Activated naive CD4-positive, alpha-beta T cell treated with anti-CD3 and anti-CD28 coated beads for 36 hours (primary cell): ENCODE measurements at regions not wholly inside any gene's neighbourhood (a gene's known extent, or its start where the extent isn't known, plus 50 kb on each side); places are given as distances from the start of the nearest gene placed in this dataset.
"Not testable (repeated sequence)": the region's sequence is repeated elsewhere in the genome, so short reads cannot be mapped to it uniquely, and the experiment has no call there.

Experiments
- CTCF ChIA-PET: fragments of 350-600 bp; sonication (Branson Sonifier 250); formaldehyde crosslinking; loops from one replicate; lab custom pipeline; 2021; ENCODE audit warnings: antibody characterized with exemption; lab: Charles Lee
- DNase-seq: peaks from one replicate; pipeline ENCODE4 v3.0.0-alpha.2; 2020
- H3K27ac Mint-ChIP-seq: one replicate; pipeline ENCODE4 v1.8.0; 2021; ENCODE audit warnings: mild to moderate bottlenecking, mixed read lengths
- H3K27me3 Mint-ChIP-seq: one replicate; pipeline ENCODE4 v1.8.0; 2021; ENCODE audit warnings: low read depth, mixed read lengths
- H3K36me3 Mint-ChIP-seq: one replicate; pipeline ENCODE4 v1.8.0; 2021; ENCODE audit warnings: low read depth, mixed read lengths
- H3K4me1 Mint-ChIP-seq: one replicate; pipeline ENCODE4 v1.8.0; 2021; ENCODE audit warnings: low read depth, mixed read lengths
- H3K4me3 Mint-ChIP-seq: one replicate; pipeline ENCODE4 v1.8.0; 2021; ENCODE audit warnings: mild to moderate bottlenecking, moderate library complexity, mixed read lengths
- H3K9me3 Mint-ChIP-seq: one replicate; pipeline ENCODE4 v1.8.0; 2021; ENCODE audit warnings: mixed read lengths
- intact Hi-C: fragments of 100-400 bp; cut with micrococcal nuclease; formaldehyde crosslinking; loops from one replicate; pipeline ENCODE4 v1.15.1; 2023

- Mint-ChIP-seq H3K4me1 (no peaks in the 10 kb centered on the region), H3K4me3 (no peak overlapping the region), H3K9me3 (no peaks in the 10 kb centered on the region), H3K27me3 (peaks cover 12% of the 10 kb centered on the region), H3K36me3 (no peaks in the 10 kb centered on the region), H3K27ac (no peak overlapping the region)
- CTCF ChIA-PET, result interaction anchor here (1.3 kb wide), 1 partner anchor 184 kb away, joined by 3 read pairs; no protein-coding TSS in a partner anchor
- no peak for DNase-seq
- intact Hi-C loops, result no loop called here
Measured at GRCh38 chr20:48437146-48437545, 390.7 kb downstream of the PREX1 start.

GRCh38 chr20:48436609-48437008, 391.2 kb downstream of the PREX1 start:
- H3K27ac Mint-ChIP-seq, H3K36me3 Mint-ChIP-seq, H3K9me3 Mint-ChIP-seq, DNase-seq, H3K4me3 Mint-ChIP-seq, intact Hi-C loops, H3K4me1 Mint-ChIP-seq: not testable (repeated sequence)
- H3K27me3 Mint-ChIP-seq, result peaks cover 12% of the 10 kb centered on the region
- CTCF ChIA-PET, result interaction anchor here (0.7 to 1.3 kb wide), 2 partner anchors 184 to 575 kb away, joined by 3 read pairs; no protein-coding TSS in a partner anchor

- Mint-ChIP-seq H3K9me3 (peaks cover 2% of the 10 kb centered on the region), H3K27me3 (peaks cover 2% of the 10 kb centered on the region), H3K36me3 (no peaks in the 10 kb centered on the region), H3K4me1 (peaks cover 8% of the 10 kb centered on the region), H3K4me3 (no peak overlapping the region), H3K27ac (no peak overlapping the region)
- intact Hi-C loops, result no loop called here
- DNase-seq, result no peak
- CTCF ChIA-PET, result no interaction called here
Measured at GRCh38 chr20:48433178-48433577, 394.6 kb downstream of the PREX1 start.

GRCh38 chr20:48432494-48432832, 395.3 kb downstream of the PREX1 start:
- Mint-ChIP-seq H3K27me3 (no peaks in the 10 kb centered on the region), H3K9me3 (peaks cover 2% of the 10 kb centered on the region), H3K36me3 (no peaks in the 10 kb centered on the region), H3K4me3 (no peak overlapping the region), H3K27ac (no peak overlapping the region), H3K4me1 (peaks cover 8% of the 10 kb centered on the region)
- intact Hi-C loops, result no loop called here
- DNase-seq, result no peak
- CTCF ChIA-PET, result no interaction called here

GRCh38 chr20:48431653-48432493, 395.9 kb downstream of the PREX1 start:
- peaks cover 8% of the 10 kb centered on the region for H3K4me1 Mint-ChIP-seq
- no peaks in the 10 kb centered on the region for H3K27me3 Mint-ChIP-seq
- no peak overlapping the region for H3K27ac Mint-ChIP-seq
- H3K36me3 Mint-ChIP-seq, result no peaks in the 10 kb centered on the region
- CTCF ChIA-PET, result no interaction called here
- peaks cover 2% of the 10 kb centered on the region for H3K9me3 Mint-ChIP-seq
- intact Hi-C loops, result no loop called here
- no peak for DNase-seq
- H3K4me3 Mint-ChIP-seq, result no peak overlapping the region

GRCh38 chr20:48426630-48427029, 401.2 kb downstream of the PREX1 start:
- no peak overlapping the region for H3K27ac Mint-ChIP-seq
- peaks cover 8% of the 10 kb centered on the region for H3K27me3 Mint-ChIP-seq
- H3K9me3 Mint-ChIP-seq, result peaks cover 2% of the 10 kb centered on the region
- CTCF ChIA-PET, result no interaction called here
- intact Hi-C loops, result no loop called here
- no peak overlapping the region for H3K4me3 Mint-ChIP-seq
- no peak for DNase-seq
- H3K36me3 Mint-ChIP-seq, result no peaks in the 10 kb centered on the region
- peaks cover 7% of the 10 kb centered on the region for H3K4me1 Mint-ChIP-seq

- H3K36me3 Mint-ChIP-seq, result no peaks in the 10 kb centered on the region
- no peak overlapping the region for H3K4me3 Mint-ChIP-seq
- DNase-seq, result no peak
- no peaks in the 10 kb centered on the region for H3K9me3 Mint-ChIP-seq
- H3K4me1 Mint-ChIP-seq, result peaks cover 4% of the 10 kb centered on the region
- H3K27ac Mint-ChIP-seq, result no peak overlapping the region
- CTCF ChIA-PET, result no interaction called here
- peaks cover 8% of the 10 kb centered on the region for H3K27me3 Mint-ChIP-seq
- intact Hi-C loops, result no loop called here
Measured at GRCh38 chr20:48425817-48426612, 401.8 kb downstream of the PREX1 start.

GRCh38 chr20:48425321-48425720, 402.5 kb downstream of the PREX1 start:
- Mint-ChIP-seq H3K27me3 (peaks cover 8% of the 10 kb centered on the region), H3K27ac (no peak overlapping the region), H3K4me3 (no peak overlapping the region), H3K4me1 (no peaks in the 10 kb centered on the region), H3K36me3 (no peaks in the 10 kb centered on the region), H3K9me3 (no peaks in the 10 kb centered on the region)
- intact Hi-C loops, result no loop called here
- CTCF ChIA-PET, result no interaction called here
- no peak for DNase-seq

GRCh38 chr20:48422242-48422960, 405.4 kb downstream of the PREX1 start:
- intact Hi-C loops, result no loop called here
- CTCF ChIA-PET, result no interaction called here

GRCh38 chr20:48421547-48421946, 406.3 kb downstream of the PREX1 start:
- intact Hi-C loops, result no loop called here
- Mint-ChIP-seq H3K27me3 (peaks cover 12% of the 10 kb centered on the region), H3K9me3 (no peaks in the 10 kb centered on the region), H3K27ac (no peak overlapping the region), H3K4me1 (no peaks in the 10 kb centered on the region), H3K4me3 (no peak overlapping the region), H3K36me3 (no peaks in the 10 kb centered on the region)
- DNase-seq, result no peak
- CTCF ChIA-PET, result no interaction called here

More at GRCh38 chr20:48422242-48422960, 405.4 kb downstream of the PREX1 start:
- no peaks in the 10 kb centered on the region for H3K9me3 Mint-ChIP-seq
- no peak overlapping the region for H3K27ac Mint-ChIP-seq
- no peak overlapping the region for H3K4me3 Mint-ChIP-seq
- no peaks in the 10 kb centered on the region for H3K4me1 Mint-ChIP-seq
- DNase-seq, result no peak
- peaks cover 12% of the 10 kb centered on the region for H3K27me3 Mint-ChIP-seq
- H3K36me3 Mint-ChIP-seq, result no peaks in the 10 kb centered on the region

GRCh38 chr20:48420176-48420575, 407.6 kb downstream of the PREX1 start:
- no peak overlapping the region for H3K27ac Mint-ChIP-seq
- no peak overlapping the region for H3K4me3 Mint-ChIP-seq
- no peaks in the 10 kb centered on the region for H3K9me3 Mint-ChIP-seq
- H3K27me3 Mint-ChIP-seq, result peaks cover 12% of the 10 kb centered on the region
- intact Hi-C loops, result no loop called here
- no peaks in the 10 kb centered on the region for H3K36me3 Mint-ChIP-seq
- DNase-seq, result no peak
- CTCF ChIA-PET, result interaction anchor here (1.0 kb wide), 1 partner anchor 200 kb away, joined by 3 read pairs; no protein-coding TSS in a partner anchor
- H3K4me1 Mint-ChIP-seq, result no peaks in the 10 kb centered on the region

- H3K27me3 Mint-ChIP-seq, result peaks cover 6% of the 10 kb centered on the region
- no peaks in the 10 kb centered on the region for H3K9me3 Mint-ChIP-seq
- no peak for DNase-seq
- H3K4me1 Mint-ChIP-seq, result no peaks in the 10 kb centered on the region
- CTCF ChIA-PET, result interaction anchor here (1.0 kb wide), 1 partner anchor 201 kb away, joined by 3 read pairs; no protein-coding TSS in a partner anchor
- no peak overlapping the region for H3K4me3 Mint-ChIP-seq
- no peak overlapping the region for H3K27ac Mint-ChIP-seq
- intact Hi-C loops, result no loop called here
- no peaks in the 10 kb centered on the region for H3K36me3 Mint-ChIP-seq
Measured at GRCh38 chr20:48419173-48419572, 408.6 kb downstream of the PREX1 start.
